ENCODE measurements at regions not wholly inside any gene's neighbourhood (a gene's known extent, or its start where the extent isn't known, plus 50 kb on each side); places are given as distances from the start of the nearest gene placed in this dataset.

DNA sequence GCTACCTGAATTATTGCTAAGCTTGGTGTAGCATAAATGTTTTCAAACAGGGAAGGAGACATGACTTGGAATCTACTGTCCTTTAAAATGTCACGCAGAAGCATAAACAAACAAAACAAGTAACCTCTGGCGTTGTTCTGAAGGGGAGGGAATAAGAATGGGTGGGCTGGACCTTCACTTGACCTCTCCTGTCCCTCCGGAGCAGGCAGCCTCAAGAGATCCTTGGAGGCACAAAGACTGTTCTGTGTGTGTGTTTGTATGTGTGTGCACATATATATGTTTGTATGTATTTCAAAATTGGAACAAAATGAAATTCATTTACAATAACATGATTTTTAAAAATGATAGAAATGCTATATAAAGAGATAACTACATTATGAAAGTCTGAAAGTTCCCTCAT lies 91.3 kb upstream of the DCLK2 start:
- TF ChIP-seq TAF1 (IDR thresholded peaks at IDR 0.05; ENCODE audit: low read depth, low read length), result no peak
- TF ChIP-seq POLR2A (IDR thresholded peaks at IDR 0.05; ENCODE audit: low read depth, low read length), result no peak
- TF ChIP-seq POLR2AphosphoS5 (IDR thresholded peaks at IDR 0.05; ENCODE audit: low read depth, low read length), result no peak

Data from GM12891 (cell line).